PC-9 (cell line): ENCODE measurements at regions not wholly inside any gene's neighbourhood (a gene's known extent, or its start where the extent isn't known, plus 50 kb on each side); places are given as distances from the start of the nearest gene placed in this dataset.

Source experiments
- BruUV-seq: library from RNA; stranded (reverse); fragments of 400-500 nt; replicated peaks from 2 replicates; lab custom pipeline; 2021; lab: Mats Ljungman, UMichigan
- CTCF ChIA-PET: fragments of 300-600 bp; sonication (Branson Sonifier 250); formaldehyde crosslinking; loops from one replicate; lab custom pipeline; 2022; ENCODE audit warnings: antibody characterized with exemption; lab: Charles Lee
- POLR2A ChIA-PET: fragments of 300-600 bp; sonication (Branson Sonifier 250); formaldehyde crosslinking; loops from one replicate; lab custom pipeline; 2022; ENCODE audit warnings: antibody characterized with exemption; ENCODE audit not compliant: unreplicated experiment; lab: Charles Lee
- DNase-seq, 2 experiments: peaks; one replicate each; pipeline versions ENCODE4 v3.0.0 to v3.0.0-alpha.2; 2015 to 2022; ENCODE audit warnings: mixed read lengths in 1 of 2
- H2AFZ ChIP-seq: fragments of 200-600 bp; sonication (generic); 2 replicates; pipeline ENCODE4 v1.8.1; 2017; ENCODE audit warnings: antibody characterized with exemption
- H3F3A ChIP-seq: fragments of 200-600 bp; sonication (generic); 2 replicates; pipeline ENCODE4 v1.8.1; 2017; ENCODE audit warnings: antibody characterized with exemption, mild to moderate bottlenecking, low read depth; ENCODE audit not compliant: insufficient read depth
- H3K27ac ChIP-seq: fragments of 200-600 bp; sonication (generic); 2 replicates; pipeline ENCODE4 v1.6.1; 2016; ENCODE audit warnings: mixed run types
- H3K27me3 ChIP-seq: fragments of 200-600 bp; sonication (generic); 2 replicates; pipeline ENCODE4 v1.6.1; 2016; ENCODE audit warnings: low read depth, mixed run types; ENCODE audit not compliant: insufficient read depth
- H3K36me3 ChIP-seq: fragments of 200-600 bp; sonication (generic); 2 replicates; pipeline ENCODE4 v1.6.1; 2016; ENCODE audit warnings: low read depth, mixed run types
- H3K4me1 ChIP-seq: fragments of 200-600 bp; sonication (generic); replicated peaks from 2 replicates; pipeline ENCODE4 v1.6.1; 2016; ENCODE audit warnings: mixed run types; ENCODE audit not compliant: insufficient read depth
- H3K4me2 ChIP-seq: fragments of 200-600 bp; sonication (generic); 2 replicates; pipeline ENCODE4 v1.6.1; 2017; ENCODE audit warnings: mixed run types
- H3K4me3 ChIP-seq: fragments of 200-600 bp; sonication (generic); 2 replicates; pipeline ENCODE4 v1.6.1; 2016; ENCODE audit warnings: mixed run types
- H3K79me2 ChIP-seq: fragments of 200-600 bp; sonication (generic); 2 replicates; pipeline ENCODE4 v1.6.1; 2017; ENCODE audit warnings: low read depth, mixed run types
- H3K9me2 ChIP-seq: fragments of 200-600 bp; sonication (generic); 2 replicates; pipeline ENCODE4 v1.8.1; 2017; ENCODE audit warnings: mild to moderate bottlenecking; ENCODE audit not compliant: insufficient read depth
- H3K9me3 ChIP-seq: fragments of 200-600 bp; sonication (generic); 2 replicates; pipeline ENCODE4 v1.8.1; 2016; ENCODE audit warnings: low read depth; ENCODE audit not compliant: insufficient read depth
- H4K20me1 ChIP-seq: fragments of 200-600 bp; sonication (generic); 2 replicates; pipeline ENCODE4 v1.8.1; 2017; ENCODE audit not compliant: insufficient read depth
- CTCF ChIP-seq: fragments of 200-600 bp; sonication (generic); conservative IDR thresholded peaks from 2 replicates; pipeline ENCODE4 v1.6.1; 2017; ENCODE audit warnings: mixed run types, antibody characterized with exemption, mild to moderate bottlenecking, moderate library complexity
- EZH2 ChIP-seq: fragments of 200-600 bp; sonication (generic); IDR thresholded peaks from 2 replicates; pipeline ENCODE4 v1.8.0; 2017; ENCODE audit warnings: antibody characterized with exemption, low read depth
- intact Hi-C: fragments of 100-400 bp; cut with micrococcal nuclease; formaldehyde crosslinking; loops from one replicate; pipeline ENCODE4 v1.10.0; 2022; ENCODE audit not compliant: unreplicated experiment

DNA sequence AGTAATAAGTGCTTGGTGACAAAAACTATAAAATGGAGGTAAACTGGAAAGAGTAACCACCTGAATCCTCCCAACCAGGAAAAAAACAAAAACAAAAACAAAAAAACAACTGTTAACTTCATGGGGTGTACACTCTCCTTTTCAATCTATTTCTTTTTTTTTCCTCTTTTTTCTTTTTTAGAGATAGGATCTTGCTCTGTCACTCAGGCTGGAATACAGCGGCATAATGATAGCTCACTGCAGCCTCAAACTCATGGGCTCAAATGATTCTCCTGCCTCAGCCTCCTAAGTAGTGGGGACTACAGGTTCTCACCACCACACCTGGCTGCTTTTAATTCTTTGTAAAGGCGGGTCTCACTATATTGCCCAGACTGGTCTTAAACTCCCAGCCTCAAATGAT is 76.8 kb downstream of the PHLDA1 start:
- H3K36me3 ChIP-seq: no peaks in the 10 kb centered on the region
- peaks cover 39% of the 10 kb centered on the region for H3F3A ChIP-seq
- no peak overlapping the region for H2AFZ ChIP-seq
- H3K9me2 ChIP-seq: no peaks in the 10 kb centered on the region
- H3K27me3 ChIP-seq: no peaks in the 10 kb centered on the region
- H3K9me3 ChIP-seq: 0 out of 2 replicates have a peak, but pooled peaks cover 5% of the 10 kb centered on the region
- DNase-seq: no peak
- H3K27ac ChIP-seq: peak overlapping the region; percentile 97
- TF ChIP-seq EZH2 (no peak), CTCF (no peak)
- POLR2A ChIA-PET: no interaction called here
- H3K4me1 ChIP-seq: peaks cover 74% of the 10 kb centered on the region
- CTCF ChIA-PET: interaction anchor here (0.6 kb wide), 1 partner anchor 590 kb away, joined by 3 read pairs; no protein-coding TSS in a partner anchor
- peak overlapping the region; percentile 68 for H3K4me2 ChIP-seq
- BruUV-seq: no TSS peak
- intact Hi-C loops: loop anchor here (1.0 to 5.0 kb wide), 6 partner anchors 24 to 298 kb away; no protein-coding TSS in a partner anchor
- H4K20me1 ChIP-seq: no peaks in the 10 kb centered on the region
- 0 out of 2 replicates have a peak overlapping the region, but pooled peaks have one; percentile 4 for H3K4me3 ChIP-seq
- H3K79me2 ChIP-seq: no peaks in the 10 kb centered on the region

GRCh38 chr12:75954041-75954440 is 77.5 kb downstream of the PHLDA1 start:
- Histone ChIP-seq H3K27me3 (no peaks in the 10 kb centered on the region), H3K4me2 (peak overlapping the region; percentile 68), H4K20me1 (no peaks in the 10 kb centered on the region), H3K27ac (peak overlapping the region; percentile 97), H3K4me3 (peak overlapping the region; percentile 19; the same call in 1 of the 2 replicates), H3F3A (peaks cover 34% of the 10 kb centered on the region), H2AFZ (no peak overlapping the region), H3K4me1 (peaks cover 67% of the 10 kb centered on the region), H3K9me2 (no peaks in the 10 kb centered on the region), H3K79me2 (no peaks in the 10 kb centered on the region), H3K36me3 (no peaks in the 10 kb centered on the region), H3K9me3 (0 out of 2 replicates have a peak, but pooled peaks cover 5% of the 10 kb centered on the region)
- no TSS peak for BruUV-seq
- intact Hi-C loops: loop anchor here (1.0 to 5.0 kb wide), 6 partner anchors 24 to 297 kb away; no protein-coding TSS in a partner anchor
- CTCF ChIA-PET: no interaction called here
- POLR2A ChIA-PET: interaction anchor here (0.6 to 1.0 kb wide), 2 partner anchors 77 to 605 kb away, joined by 4 to 5 read pairs; partner anchors contain the start of gene PHLDA1
- no peak for TF ChIP-seq CTCF
- peak; percentile 57 to 99 for DNase-seq

- no peaks in the 10 kb centered on the region for H3K36me3 ChIP-seq
- H3K9me2 ChIP-seq: no peaks in the 10 kb centered on the region
- no peaks in the 10 kb centered on the region for H3K79me2 ChIP-seq
- no peaks in the 10 kb centered on the region for H3K27me3 ChIP-seq
- H2AFZ ChIP-seq: no peak overlapping the region
- POLR2A ChIA-PET: interaction anchor here (0.6 to 1.0 kb wide), 2 partner anchors 78 to 605 kb away, joined by 4 to 5 read pairs; partner anchors contain the start of gene PHLDA1
- H3K4me1 ChIP-seq: peaks cover 62% of the 10 kb centered on the region
- peak overlapping the region; percentile 19; the same call in 1 of the 2 replicates for H3K4me3 ChIP-seq
- no peaks in the 10 kb centered on the region for H4K20me1 ChIP-seq
- peak overlapping the region; percentile 97 for H3K27ac ChIP-seq
- 0 out of 2 replicates have a peak, but pooled peaks cover 5% of the 10 kb centered on the region for H3K9me3 ChIP-seq
- CTCF ChIA-PET: no interaction called here
- H3K4me2 ChIP-seq: peak overlapping the region; percentile 68
- H3F3A ChIP-seq: peaks cover 34% of the 10 kb centered on the region
- TSS peak; percentile 66 for BruUV-seq
- TF ChIP-seq EZH2 (no peak), CTCF (0 out of 2 replicates have a peak, but pooled peaks have one; percentile 13)
- DNase-seq: peak; percentile 29 to 92
- intact Hi-C loops: loop anchor here (5.0 kb wide), 3 partner anchors 61 to 231 kb away; no protein-coding TSS in a partner anchor
Measured at GRCh38 chr12:75953312-75953906, 78.2 kb downstream of the PHLDA1 start.
